Liver (tissue), 7 donors: ENCODE measurements at regions not wholly inside any gene's neighbourhood (a gene's known extent, or its start where the extent isn't known, plus 50 kb on each side); places are given as distances from the start of the nearest gene placed in this dataset.

ENCODE experiments used
- DNase-seq: peaks from one replicate; pipeline ENCODE4 v3.0.0-alpha.2; 2017; ENCODE audit warnings: low spot score
- H3K27ac ChIP-seq, 2 donors: one replicate each; pipeline ENCODE4 v1.7.0; 2013; ENCODE audit warnings: inconsistent platforms in 2 of 2, low read length in 2 of 2, control low read depth in 1 of 2, low read depth in 1 of 2, mild to moderate bottlenecking in 1 of 2
- H3K27me3 ChIP-seq, 4 donors: one replicate each; pipeline versions ENCODE4 v1.6.1 to v1.7.0; 2013; ENCODE audit warnings: low read length in 3 of 4, inconsistent platforms in 1 of 4, mild to moderate bottlenecking in 1 of 4, moderate library complexity in 1 of 4; ENCODE audit not compliant: control insufficient read depth in 4 of 4, insufficient read depth in 4 of 4
- H3K36me3 ChIP-seq, 4 donors: one replicate each; pipeline versions ENCODE4 v1.6.1 to v1.7.0; 2013; ENCODE audit warnings: low read length in 3 of 4, mild to moderate bottlenecking in 3 of 4, low read depth in 1 of 4, moderate library complexity in 1 of 4; ENCODE audit not compliant: control insufficient read depth in 4 of 4, insufficient read depth in 3 of 4
- H3K4me1 ChIP-seq, 4 donors: one replicate each; pipeline versions ENCODE4 v1.6.1 to v1.7.0; 2013; ENCODE audit warnings: low read length in 3 of 4, mild to moderate bottlenecking in 3 of 4, moderate library complexity in 1 of 4; ENCODE audit not compliant: control insufficient read depth in 4 of 4, insufficient read depth in 4 of 4
- H3K4me3 ChIP-seq, 3 donors: one replicate each; pipeline versions ENCODE4 v1.6.1 to v1.7.0; 2013; ENCODE audit warnings: low read length in 3 of 3, control low read depth in 1 of 3, low read depth in 1 of 3, mild to moderate bottlenecking in 1 of 3
- H3K9ac ChIP-seq, 2 donors: one replicate each; pipeline ENCODE4 v1.7.0; 2013; ENCODE audit warnings: low read length in 2 of 2, mild to moderate bottlenecking in 2 of 2, moderate library complexity in 2 of 2, control low read depth in 1 of 2, low read depth in 1 of 2
- H3K9me3 ChIP-seq, 4 donors: one replicate each; pipeline versions ENCODE4 v1.6.1 to v1.7.0; 2013; ENCODE audit warnings: low read length in 3 of 4; ENCODE audit not compliant: control insufficient read depth in 4 of 4
- EGR1 ChIP-seq, 2 donors: IDR thresholded peaks; 2 replicates each; pipeline ENCODE4 v1.6.1; 2016 to 2018; ENCODE audit warnings: antibody characterized with exemption in 2 of 2, low read depth in 2 of 2
- FOXA1 ChIP-seq: IDR thresholded peaks from 2 replicates; pipeline ENCODE4 v1.6.1; 2016; ENCODE audit warnings: antibody characterized with exemption
- FOXA2 ChIP-seq: IDR thresholded peaks from 2 replicates; pipeline ENCODE4 v1.6.1; 2016; ENCODE audit warnings: antibody characterized with exemption
- HNF4G ChIP-seq: IDR thresholded peaks from 2 replicates; pipeline ENCODE4 v1.6.1; 2016; ENCODE audit warnings: antibody characterized with exemption
- JUND ChIP-seq, 2 donors: IDR thresholded peaks; 2 replicates each; pipeline ENCODE4 v1.6.1; 2016; ENCODE audit warnings: antibody characterized with exemption in 2 of 2
- NR2F2 ChIP-seq: IDR thresholded peaks from 2 replicates; pipeline ENCODE4 v1.6.1; 2016; ENCODE audit warnings: antibody characterized with exemption
- RAD21 ChIP-seq, 2 donors: IDR thresholded peaks; 2 replicates each; pipeline ENCODE4 v1.6.1; 2016; ENCODE audit warnings: antibody characterized with exemption in 2 of 2, mild to moderate bottlenecking in 2 of 2
- RXRA ChIP-seq, 2 donors: IDR thresholded peaks; 2 replicates each; pipeline ENCODE4 v1.6.1; 2017 to 2018; ENCODE audit warnings: antibody characterized with exemption in 2 of 2, mild to moderate bottlenecking in 1 of 2
- SP1 ChIP-seq: IDR thresholded peaks from 2 replicates; pipeline ENCODE4 v1.6.1; 2018; ENCODE audit warnings: antibody characterized with exemption, mild to moderate bottlenecking
- TAF1 ChIP-seq: conservative IDR thresholded peaks from 2 replicates; pipeline ENCODE4 v1.6.1; 2016; ENCODE audit warnings: antibody characterized with exemption, mild to moderate bottlenecking
- YY1 ChIP-seq: IDR thresholded peaks from 2 replicates; pipeline ENCODE4 v1.6.1; 2016; ENCODE audit warnings: antibody characterized with exemption, mild to moderate bottlenecking
- WGBS: extraction: QIAGEN DNeasy Blood & Tissue Kit; methylation state at CpG from one replicate; pipeline ENCODE4 v1.1.7; 2013; 5-methylcytosine and 5-hydroxymethylcytosine counted together
- TF ChIP-seq, protein P1 (sequence below): IDR thresholded peaks from 2 replicates; pipeline ENCODE4 v1.6.1; 2016; ENCODE audit warnings: antibody characterized with exemption
- TF ChIP-seq, protein P2 (sequence below): IDR thresholded peaks from 2 replicates; pipeline ENCODE4 v1.6.1; 2016; ENCODE audit warnings: antibody characterized with exemption
- TF ChIP-seq, protein P3 (sequence below): IDR thresholded peaks from 2 replicates; pipeline ENCODE4 v1.6.1; 2016; ENCODE audit warnings: antibody characterized with exemption, mild to moderate bottlenecking
- TF ChIP-seq, protein P4 (sequence below): IDR thresholded peaks from 2 replicates; pipeline ENCODE4 v1.6.1; 2016; ENCODE audit warnings: antibody characterized with exemption
- donor health status: healthy.
- donor health status: healthy.
- donor health status: healthy.
- donor health status: healthy.

DNA sequence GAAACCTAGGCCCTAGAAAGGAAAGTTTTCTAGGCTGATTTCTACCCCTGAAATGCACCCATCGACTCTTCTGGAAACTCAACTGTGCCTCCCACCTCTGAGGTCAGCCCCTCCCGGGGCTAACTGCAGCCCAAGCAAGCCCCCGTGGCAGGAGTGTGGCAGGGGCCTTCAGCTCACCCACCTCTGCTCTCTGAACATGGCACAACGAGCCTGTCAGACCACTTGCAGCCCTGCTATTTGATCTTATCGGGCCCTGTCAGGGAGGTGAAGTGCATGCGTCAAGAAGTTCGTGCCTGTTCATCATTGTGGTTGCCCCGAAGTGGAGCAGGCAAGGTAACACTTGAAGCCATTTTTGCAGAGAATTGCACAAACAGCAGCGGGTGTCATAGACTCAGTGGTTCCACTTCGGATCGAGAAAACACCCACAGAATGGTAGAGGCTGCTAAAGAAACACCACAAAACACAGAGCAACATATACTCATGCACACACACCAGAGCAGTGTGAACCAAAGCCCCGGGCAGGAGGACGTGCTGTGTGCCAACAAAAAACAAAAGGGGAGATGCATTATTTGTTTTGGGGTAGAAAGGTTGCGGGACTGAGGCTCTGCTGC lies 262.7 kb downstream of the ETS1 start:
- no peaks in the 10 kb centered on the region for H3K9me3 ChIP-seq
- H3K27ac ChIP-seq: peak overlapping the region in 1 of 2 donors; percentile 36
- no peaks in the 10 kb centered on the region for H3K27me3 ChIP-seq
- no peaks in the 10 kb centered on the region for H3K36me3 ChIP-seq
- H3K4me3 ChIP-seq: no peak overlapping the region
- no peak overlapping the region for H3K9ac ChIP-seq
- H3K4me1 ChIP-seq: no peaks in the 10 kb centered on the region
- DNase-seq: no peak
- WGBS: 72% methylated on average over 14 of the region's 14 CpGs
- TF ChIP-seq SP1: peak; percentile 7
- no peak for TF ChIP-seq TAF1
- TF ChIP-seq RAD21 (IDR thresholded peaks at IDR 0.05): peak in 1 of 2 donors; percentile 10

DNA sequence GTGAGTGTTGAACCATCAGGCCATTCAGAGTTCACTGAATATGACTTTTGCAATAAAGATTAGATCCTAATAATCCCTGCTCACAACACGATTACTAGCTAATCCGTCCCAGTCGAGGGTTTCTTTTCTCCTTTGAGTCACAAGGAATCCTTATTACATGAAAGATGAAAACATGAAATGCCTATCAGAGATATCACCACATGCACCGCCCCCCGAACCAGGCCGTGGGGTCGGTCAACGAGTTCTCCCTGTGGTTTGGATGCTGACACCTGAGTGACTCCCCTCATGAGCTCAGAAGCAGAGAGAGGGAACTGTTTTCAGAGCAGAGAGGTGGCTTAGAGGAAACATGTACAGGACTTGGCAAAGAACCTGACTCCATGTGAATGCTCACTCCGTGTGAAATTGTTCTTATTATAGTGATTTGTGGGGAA lies 263.3 kb downstream of the ETS1 start:
- Histone ChIP-seq H3K9me3 (no peaks in the 10 kb centered on the region), H3K4me3 (no peak overlapping the region), H3K4me1 (no peaks in the 10 kb centered on the region), H3K9ac (no peak overlapping the region), H3K27me3 (no peaks in the 10 kb centered on the region), H3K36me3 (no peaks in the 10 kb centered on the region), H3K27ac (peak overlapping the region in 1 of 2 donors; percentile 36)
- DNase-seq: no peak
- TF ChIP-seq FOXA2: no peak
- TF ChIP-seq, protein P1, sequence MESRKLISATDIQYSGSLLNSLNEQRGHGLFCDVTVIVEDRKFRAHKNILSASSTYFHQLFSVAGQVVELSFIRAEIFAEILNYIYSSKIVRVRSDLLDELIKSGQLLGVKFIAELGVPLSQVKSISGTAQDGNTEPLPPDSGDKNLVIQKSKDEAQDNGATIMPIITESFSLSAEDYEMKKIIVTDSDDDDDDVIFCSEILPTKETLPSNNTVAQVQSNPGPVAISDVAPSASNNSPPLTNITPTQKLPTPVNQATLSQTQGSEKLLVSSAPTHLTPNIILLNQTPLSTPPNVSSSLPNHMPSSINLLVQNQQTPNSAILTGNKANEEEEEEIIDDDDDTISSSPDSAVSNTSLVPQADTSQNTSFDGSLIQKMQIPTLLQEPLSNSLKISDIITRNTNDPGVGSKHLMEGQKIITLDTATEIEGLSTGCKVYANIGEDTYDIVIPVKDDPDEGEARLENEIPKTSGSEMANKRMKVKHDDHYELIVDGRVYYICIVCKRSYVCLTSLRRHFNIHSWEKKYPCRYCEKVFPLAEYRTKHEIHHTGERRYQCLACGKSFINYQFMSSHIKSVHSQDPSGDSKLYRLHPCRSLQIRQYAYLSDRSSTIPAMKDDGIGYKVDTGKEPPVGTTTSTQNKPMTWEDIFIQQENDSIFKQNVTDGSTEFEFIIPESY: no peak
- no peak for TF ChIP-seq SP1
- TF ChIP-seq, protein P2, sequence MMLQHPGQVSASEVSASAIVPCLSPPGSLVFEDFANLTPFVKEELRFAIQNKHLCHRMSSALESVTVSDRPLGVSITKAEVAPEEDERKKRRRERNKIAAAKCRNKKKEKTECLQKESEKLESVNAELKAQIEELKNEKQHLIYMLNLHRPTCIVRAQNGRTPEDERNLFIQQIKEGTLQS: no peak
- no peak for TF ChIP-seq HNF4G
- TF ChIP-seq JUND (IDR thresholded peaks at IDR 0.05): no peak
- TF ChIP-seq FOXA1: no peak
- TF ChIP-seq, protein P3, sequence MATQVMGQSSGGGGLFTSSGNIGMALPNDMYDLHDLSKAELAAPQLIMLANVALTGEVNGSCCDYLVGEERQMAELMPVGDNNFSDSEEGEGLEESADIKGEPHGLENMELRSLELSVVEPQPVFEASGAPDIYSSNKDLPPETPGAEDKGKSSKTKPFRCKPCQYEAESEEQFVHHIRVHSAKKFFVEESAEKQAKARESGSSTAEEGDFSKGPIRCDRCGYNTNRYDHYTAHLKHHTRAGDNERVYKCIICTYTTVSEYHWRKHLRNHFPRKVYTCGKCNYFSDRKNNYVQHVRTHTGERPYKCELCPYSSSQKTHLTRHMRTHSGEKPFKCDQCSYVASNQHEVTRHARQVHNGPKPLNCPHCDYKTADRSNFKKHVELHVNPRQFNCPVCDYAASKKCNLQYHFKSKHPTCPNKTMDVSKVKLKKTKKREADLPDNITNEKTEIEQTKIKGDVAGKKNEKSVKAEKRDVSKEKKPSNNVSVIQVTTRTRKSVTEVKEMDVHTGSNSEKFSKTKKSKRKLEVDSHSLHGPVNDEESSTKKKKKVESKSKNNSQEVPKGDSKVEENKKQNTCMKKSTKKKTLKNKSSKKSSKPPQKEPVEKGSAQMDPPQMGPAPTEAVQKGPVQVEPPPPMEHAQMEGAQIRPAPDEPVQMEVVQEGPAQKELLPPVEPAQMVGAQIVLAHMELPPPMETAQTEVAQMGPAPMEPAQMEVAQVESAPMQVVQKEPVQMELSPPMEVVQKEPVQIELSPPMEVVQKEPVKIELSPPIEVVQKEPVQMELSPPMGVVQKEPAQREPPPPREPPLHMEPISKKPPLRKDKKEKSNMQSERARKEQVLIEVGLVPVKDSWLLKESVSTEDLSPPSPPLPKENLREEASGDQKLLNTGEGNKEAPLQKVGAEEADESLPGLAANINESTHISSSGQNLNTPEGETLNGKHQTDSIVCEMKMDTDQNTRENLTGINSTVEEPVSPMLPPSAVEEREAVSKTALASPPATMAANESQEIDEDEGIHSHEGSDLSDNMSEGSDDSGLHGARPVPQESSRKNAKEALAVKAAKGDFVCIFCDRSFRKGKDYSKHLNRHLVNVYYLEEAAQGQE: no peak
- TF ChIP-seq RXRA (IDR thresholded peaks at IDR 0.05): no peak
- TF ChIP-seq TAF1: no peak
- TF ChIP-seq EGR1 (IDR thresholded peaks at IDR 0.05; ENCODE audit: low read depth in 2 of 2): no peak
- TF ChIP-seq YY1: no peak
- WGBS: 73% methylated on average over 9 of the region's 9 CpGs

DNA sequence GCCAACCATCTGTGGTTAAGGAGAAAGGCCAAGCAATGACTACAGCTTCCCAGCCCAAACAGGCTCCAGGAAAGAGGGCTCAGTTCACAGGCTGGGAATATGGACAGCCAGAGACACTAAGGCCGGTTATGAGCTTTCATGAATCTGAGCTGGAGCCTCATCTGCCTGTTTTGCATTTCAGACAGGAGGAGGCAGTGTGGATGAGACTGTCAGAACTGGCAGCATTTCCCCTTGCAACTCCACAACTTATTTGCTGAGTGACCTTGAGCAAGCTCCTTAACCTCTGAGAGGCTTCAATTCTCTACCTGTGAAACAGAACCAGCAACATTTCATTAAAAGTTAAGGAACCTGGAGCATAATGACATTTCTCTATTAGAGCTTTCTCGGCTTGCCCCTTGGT lies 264.0 kb downstream of the ETS1 start:
- H3K9me3 ChIP-seq: no peaks in the 10 kb centered on the region
- no peak overlapping the region for H3K4me3 ChIP-seq
- no peak overlapping the region for H3K27ac ChIP-seq
- H3K27me3 ChIP-seq: no peaks in the 10 kb centered on the region
- 65% methylated on average over 2 of the region's 2 CpGs for WGBS
- TF ChIP-seq, protein P1: no peak
- TF ChIP-seq RAD21 (IDR thresholded peaks at IDR 0.05): peak; percentile 26 to 40
- TF ChIP-seq EGR1 (IDR thresholded peaks at IDR 0.05; ENCODE audit: low read depth in 2 of 2): no peak
- TF ChIP-seq FOXA2: no peak
- TF ChIP-seq, protein P4, sequence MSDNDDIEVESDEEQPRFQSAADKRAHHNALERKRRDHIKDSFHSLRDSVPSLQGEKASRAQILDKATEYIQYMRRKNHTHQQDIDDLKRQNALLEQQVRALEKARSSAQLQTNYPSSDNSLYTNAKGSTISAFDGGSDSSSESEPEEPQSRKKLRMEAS: no peak
- TF ChIP-seq SP1: no peak
- TF ChIP-seq YY1: no peak
- no peak for TF ChIP-seq NR2F2
- no peaks in the 10 kb centered on the region for H3K36me3 ChIP-seq
- H3K4me1 ChIP-seq: no peaks in the 10 kb centered on the region
- H3K9ac ChIP-seq: no peak overlapping the region
- no peak for DNase-seq
